MCF 10A (cell line): ENCODE measurements at regions not wholly inside any gene's neighbourhood (a gene's known extent, or its start where the extent isn't known, plus 50 kb on each side); places are given as distances from the start of the nearest gene placed in this dataset.

ENCODE experiments used
- BruUV-seq: library from RNA; stranded (reverse); fragments of 400-500 nt; replicated peaks from 2 replicates; lab custom pipeline; 2021; lab: Mats Ljungman, UMichigan
- CTCF ChIA-PET: fragments of 300-600 bp; sonication (Branson Sonifier 250); formaldehyde crosslinking; extraction: SDS; loops from one replicate; lab custom pipeline; 2021; ENCODE audit warnings: antibody characterized with exemption, inconsistent platforms; lab: Yijun Ruan, JAX
- POLR2A ChIA-PET: fragments of 300-600, 350-650 bp; sonication (Branson Sonifier 250); formaldehyde crosslinking; extraction: SDS; loops from one replicate; lab custom pipeline; 2020; ENCODE audit warnings: antibody characterized with exemption, inconsistent platforms; lab: Yijun Ruan, JAX
- DNase-seq: peaks from one replicate; pipeline ENCODE4 v3.0.0-alpha.2; 2018; ENCODE audit not compliant: unreplicated experiment
- H3K27ac Mint-ChIP-seq: one replicate; pipeline ENCODE4 v1.8.0; 2022; ENCODE audit warnings: mild to moderate bottlenecking, low read depth, mixed read lengths; ENCODE audit not compliant: unreplicated experiment
- H3K27me3 Mint-ChIP-seq: one replicate; pipeline ENCODE4 v1.8.0; 2022; ENCODE audit warnings: mixed read lengths; ENCODE audit not compliant: insufficient read depth, unreplicated experiment
- H3K36me3 Mint-ChIP-seq: one replicate; pipeline ENCODE4 v1.8.0; 2022; ENCODE audit warnings: mild to moderate bottlenecking, moderate library complexity, mixed read lengths; ENCODE audit not compliant: insufficient read depth, unreplicated experiment
- H3K4me1 Mint-ChIP-seq: one replicate; pipeline ENCODE4 v1.8.0; 2022; ENCODE audit warnings: mixed read lengths; ENCODE audit not compliant: insufficient read depth, unreplicated experiment
- H3K4me3 Mint-ChIP-seq: one replicate; pipeline ENCODE4 v1.8.0; 2022; ENCODE audit warnings: mild to moderate bottlenecking, moderate library complexity, mixed read lengths; ENCODE audit not compliant: unreplicated experiment
- H3K9me3 Mint-ChIP-seq: one replicate; pipeline ENCODE4 v1.8.0; 2022; ENCODE audit warnings: mixed read lengths; ENCODE audit not compliant: unreplicated experiment
- intact Hi-C: fragments of 100-400 bp; cut with micrococcal nuclease; formaldehyde crosslinking; loops from 2 replicates; pipeline ENCODE4 v1.14.1; 2022
- TF ChIP-seq, protein P1 (sequence below): fragments of 200-600 bp; IDR thresholded peaks from one replicate; pipeline ENCODE4 v1.8.0; 2022; ENCODE audit warnings: antibody characterized with exemption, mild to moderate bottlenecking; ENCODE audit not compliant: unreplicated experiment

DNA sequence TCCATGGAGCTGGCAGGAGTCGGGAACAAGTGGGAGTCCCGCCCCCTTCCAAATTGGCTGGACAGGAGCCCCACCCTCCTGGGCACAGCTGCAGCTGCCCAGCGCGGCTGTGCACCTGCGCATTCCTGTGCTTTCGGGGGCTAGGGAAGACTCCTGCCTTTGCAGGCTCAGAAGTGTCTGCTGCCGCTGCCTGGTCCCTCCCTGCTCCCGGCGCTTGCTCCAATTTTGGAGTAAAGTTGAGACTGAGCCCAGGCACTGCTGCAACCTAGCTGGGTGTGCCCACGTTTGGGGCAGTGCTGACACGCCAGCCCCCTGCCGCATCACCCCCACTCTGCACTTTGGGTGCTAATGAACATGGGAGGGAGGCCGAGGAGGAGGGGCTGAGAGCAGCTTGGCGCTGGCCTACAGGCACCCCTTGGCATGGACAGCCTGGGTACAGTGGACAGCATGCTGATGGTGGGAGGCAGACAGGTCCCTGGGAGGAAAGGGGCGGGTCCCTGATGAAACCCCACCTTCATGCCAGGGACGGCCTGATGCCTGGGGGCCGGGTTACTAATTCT, 399.2 kb upstream of the CNTN4 start:
- Mint-ChIP-seq H3K36me3 (no peaks in the 10 kb centered on the region), H3K4me1 (peaks cover 9% of the 10 kb centered on the region), H3K9me3 (no peaks in the 10 kb centered on the region), H3K27me3 (no peaks in the 10 kb centered on the region), H3K27ac (no peak overlapping the region), H3K4me3 (no peak overlapping the region)
- CTCF ChIA-PET: no interaction called here
- TF ChIP-seq, protein P1, sequence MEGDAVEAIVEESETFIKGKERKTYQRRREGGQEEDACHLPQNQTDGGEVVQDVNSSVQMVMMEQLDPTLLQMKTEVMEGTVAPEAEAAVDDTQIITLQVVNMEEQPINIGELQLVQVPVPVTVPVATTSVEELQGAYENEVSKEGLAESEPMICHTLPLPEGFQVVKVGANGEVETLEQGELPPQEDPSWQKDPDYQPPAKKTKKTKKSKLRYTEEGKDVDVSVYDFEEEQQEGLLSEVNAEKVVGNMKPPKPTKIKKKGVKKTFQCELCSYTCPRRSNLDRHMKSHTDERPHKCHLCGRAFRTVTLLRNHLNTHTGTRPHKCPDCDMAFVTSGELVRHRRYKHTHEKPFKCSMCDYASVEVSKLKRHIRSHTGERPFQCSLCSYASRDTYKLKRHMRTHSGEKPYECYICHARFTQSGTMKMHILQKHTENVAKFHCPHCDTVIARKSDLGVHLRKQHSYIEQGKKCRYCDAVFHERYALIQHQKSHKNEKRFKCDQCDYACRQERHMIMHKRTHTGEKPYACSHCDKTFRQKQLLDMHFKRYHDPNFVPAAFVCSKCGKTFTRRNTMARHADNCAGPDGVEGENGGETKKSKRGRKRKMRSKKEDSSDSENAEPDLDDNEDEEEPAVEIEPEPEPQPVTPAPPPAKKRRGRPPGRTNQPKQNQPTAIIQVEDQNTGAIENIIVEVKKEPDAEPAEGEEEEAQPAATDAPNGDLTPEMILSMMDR: no peak
- BruUV-seq: no TSS peak
- intact Hi-C loops: no loop called here
- DNase-seq: no peak
- POLR2A ChIA-PET: no interaction called here

DNA sequence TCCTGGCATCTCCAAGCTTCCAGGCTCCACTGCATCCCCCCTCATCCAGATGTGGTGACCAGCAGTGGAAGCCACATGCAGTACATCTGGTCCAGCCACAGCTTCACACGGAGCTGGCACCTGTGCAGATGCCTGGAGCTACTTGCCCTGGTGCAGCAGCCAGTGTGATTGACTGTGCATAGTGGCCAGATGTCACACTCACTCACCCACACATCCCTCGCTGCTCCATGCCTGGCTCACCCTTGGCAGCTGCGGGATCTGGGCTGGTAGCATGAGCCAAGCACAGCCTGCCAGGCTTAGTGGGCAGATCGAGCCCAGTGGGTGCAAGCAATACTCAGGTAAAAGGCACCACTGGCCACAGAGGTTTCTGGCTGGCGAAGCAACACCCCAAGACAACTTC, 398.0 kb upstream of the CNTN4 start:
- POLR2A ChIA-PET: no interaction called here
- Mint-ChIP-seq H3K36me3 (no peaks in the 10 kb centered on the region), H3K9me3 (no peaks in the 10 kb centered on the region), H3K4me1 (peaks cover 9% of the 10 kb centered on the region), H3K27me3 (no peaks in the 10 kb centered on the region), H3K27ac (no peak overlapping the region), H3K4me3 (no peak overlapping the region)
- DNase-seq: no peak
- TF ChIP-seq, protein P1: no peak
- intact Hi-C loops: no loop called here
- CTCF ChIA-PET: no interaction called here
- no TSS peak for BruUV-seq

DNA sequence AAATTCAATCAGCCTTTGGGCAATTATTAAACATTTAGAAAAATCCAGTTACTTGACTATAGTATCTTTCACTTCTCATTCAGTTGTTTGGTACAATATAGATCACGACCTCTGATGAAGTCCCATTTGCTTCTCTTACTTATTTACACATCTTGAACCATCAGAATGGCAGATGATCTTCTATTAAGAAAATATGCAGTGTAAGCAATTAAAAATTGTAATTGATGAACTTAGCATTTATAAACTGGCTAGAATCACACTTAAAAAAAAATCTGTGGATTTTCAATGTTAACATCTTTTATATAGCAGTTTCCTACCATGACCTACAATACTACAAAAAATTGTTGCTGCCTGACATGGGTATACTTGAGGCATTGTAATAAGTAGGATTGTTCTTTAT, 395.5 kb upstream of the CNTN4 start:
- Mint-ChIP-seq H3K36me3 (no peaks in the 10 kb centered on the region), H3K4me1 (no peaks in the 10 kb centered on the region), H3K4me3 (no peak overlapping the region), H3K27ac (no peak overlapping the region), H3K27me3 (no peaks in the 10 kb centered on the region), H3K9me3 (no peaks in the 10 kb centered on the region)
- POLR2A ChIA-PET: no interaction called here
- DNase-seq: no peak
- CTCF ChIA-PET: no interaction called here
- intact Hi-C loops: no loop called here
- TF ChIP-seq, protein P1: no peak
- no TSS peak for BruUV-seq

DNA sequence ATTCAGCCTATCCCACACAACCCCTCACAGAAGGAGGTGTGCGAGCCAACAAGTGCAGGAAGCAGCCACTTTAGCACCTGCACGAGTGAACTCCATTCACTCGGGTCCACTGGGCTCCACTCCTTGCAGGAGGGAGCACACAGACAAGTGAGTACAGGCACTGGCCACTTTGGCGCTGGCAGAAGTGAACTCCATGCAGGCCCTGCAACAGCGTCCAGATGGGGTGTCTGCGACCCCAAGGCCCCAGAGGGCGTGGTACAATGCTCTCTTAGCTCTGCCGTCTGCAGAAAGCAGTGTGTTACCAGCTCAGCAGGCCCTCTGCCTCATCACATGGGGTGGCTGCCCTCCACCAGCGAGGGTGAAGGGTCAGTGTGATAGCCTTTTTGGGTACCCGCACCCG, 388.0 kb upstream of the CNTN4 start:
- BruUV-seq: no TSS peak
- intact Hi-C loops: no loop called here
- ChIA-PET CTCF (no interaction called here), POLR2A (no interaction called here)
- TF ChIP-seq, protein P1: no peak
- Mint-ChIP-seq H3K36me3 (no peaks in the 10 kb centered on the region), H3K4me3 (no peak overlapping the region), H3K9me3 (no peaks in the 10 kb centered on the region), H3K4me1 (no peaks in the 10 kb centered on the region), H3K27me3 (no peaks in the 10 kb centered on the region), H3K27ac (no peak overlapping the region)
- DNase-seq: no peak
